Mesothelial cell of epicardium (in vitro differentiated cells): ENCODE measurements at regions not wholly inside any gene's neighbourhood (a gene's known extent, or its start where the extent isn't known, plus 50 kb on each side); places are given as distances from the start of the nearest gene placed in this dataset.

Experiments used
- DNase-seq, 2 experiments: peaks; one replicate each; pipeline ENCODE4 v3.0.0; 2021; ENCODE audit warnings: low spot score in 2 of 2; ENCODE audit not compliant: unreplicated experiment in 2 of 2
- H3K27ac Mint-ChIP-seq: 2 replicates; pipeline ENCODE4 v1.8.0; 2021; ENCODE audit warnings: mixed read lengths
- H3K27me3 Mint-ChIP-seq: 2 replicates; pipeline ENCODE4 v1.8.0; 2021; ENCODE audit warnings: low read depth, mixed read lengths
- H3K36me3 Mint-ChIP-seq: 2 replicates; pipeline ENCODE4 v1.8.0; 2021; ENCODE audit warnings: mixed read lengths
- H3K4me1 Mint-ChIP-seq: 2 replicates; pipeline ENCODE4 v1.8.0; 2021; ENCODE audit warnings: mixed read lengths
- H3K4me3 Mint-ChIP-seq: 2 replicates; pipeline ENCODE4 v1.8.0; 2021; ENCODE audit warnings: mild to moderate bottlenecking, moderate library complexity, mixed read lengths
- H3K9me3 Mint-ChIP-seq: 2 replicates; pipeline ENCODE4 v1.8.0; 2021; ENCODE audit warnings: mixed read lengths
- TF ChIP-seq, protein P1 (sequence below): fragments of 200-600 bp; sonication (generic); IDR thresholded peaks from one replicate; pipeline ENCODE4 v1.5.0; 2021; ENCODE audit warnings: antibody characterized with exemption; ENCODE audit not compliant: unreplicated experiment

GRCh38 chr14:55843718-55844403 lies 263.9 kb downstream of the KTN1 start:
- Mint-ChIP-seq H3K27me3 (peaks cover 2% of the 10 kb centered on the region), H3K27ac (no peak overlapping the region), H3K4me3 (no peak overlapping the region), H3K4me1 (no peaks in the 10 kb centered on the region), H3K36me3 (no peaks in the 10 kb centered on the region), H3K9me3 (peaks cover 2% of the 10 kb centered on the region)
- TF ChIP-seq, protein P1, sequence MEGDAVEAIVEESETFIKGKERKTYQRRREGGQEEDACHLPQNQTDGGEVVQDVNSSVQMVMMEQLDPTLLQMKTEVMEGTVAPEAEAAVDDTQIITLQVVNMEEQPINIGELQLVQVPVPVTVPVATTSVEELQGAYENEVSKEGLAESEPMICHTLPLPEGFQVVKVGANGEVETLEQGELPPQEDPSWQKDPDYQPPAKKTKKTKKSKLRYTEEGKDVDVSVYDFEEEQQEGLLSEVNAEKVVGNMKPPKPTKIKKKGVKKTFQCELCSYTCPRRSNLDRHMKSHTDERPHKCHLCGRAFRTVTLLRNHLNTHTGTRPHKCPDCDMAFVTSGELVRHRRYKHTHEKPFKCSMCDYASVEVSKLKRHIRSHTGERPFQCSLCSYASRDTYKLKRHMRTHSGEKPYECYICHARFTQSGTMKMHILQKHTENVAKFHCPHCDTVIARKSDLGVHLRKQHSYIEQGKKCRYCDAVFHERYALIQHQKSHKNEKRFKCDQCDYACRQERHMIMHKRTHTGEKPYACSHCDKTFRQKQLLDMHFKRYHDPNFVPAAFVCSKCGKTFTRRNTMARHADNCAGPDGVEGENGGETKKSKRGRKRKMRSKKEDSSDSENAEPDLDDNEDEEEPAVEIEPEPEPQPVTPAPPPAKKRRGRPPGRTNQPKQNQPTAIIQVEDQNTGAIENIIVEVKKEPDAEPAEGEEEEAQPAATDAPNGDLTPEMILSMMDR = no peak
- DNase-seq = no peak

DNA sequence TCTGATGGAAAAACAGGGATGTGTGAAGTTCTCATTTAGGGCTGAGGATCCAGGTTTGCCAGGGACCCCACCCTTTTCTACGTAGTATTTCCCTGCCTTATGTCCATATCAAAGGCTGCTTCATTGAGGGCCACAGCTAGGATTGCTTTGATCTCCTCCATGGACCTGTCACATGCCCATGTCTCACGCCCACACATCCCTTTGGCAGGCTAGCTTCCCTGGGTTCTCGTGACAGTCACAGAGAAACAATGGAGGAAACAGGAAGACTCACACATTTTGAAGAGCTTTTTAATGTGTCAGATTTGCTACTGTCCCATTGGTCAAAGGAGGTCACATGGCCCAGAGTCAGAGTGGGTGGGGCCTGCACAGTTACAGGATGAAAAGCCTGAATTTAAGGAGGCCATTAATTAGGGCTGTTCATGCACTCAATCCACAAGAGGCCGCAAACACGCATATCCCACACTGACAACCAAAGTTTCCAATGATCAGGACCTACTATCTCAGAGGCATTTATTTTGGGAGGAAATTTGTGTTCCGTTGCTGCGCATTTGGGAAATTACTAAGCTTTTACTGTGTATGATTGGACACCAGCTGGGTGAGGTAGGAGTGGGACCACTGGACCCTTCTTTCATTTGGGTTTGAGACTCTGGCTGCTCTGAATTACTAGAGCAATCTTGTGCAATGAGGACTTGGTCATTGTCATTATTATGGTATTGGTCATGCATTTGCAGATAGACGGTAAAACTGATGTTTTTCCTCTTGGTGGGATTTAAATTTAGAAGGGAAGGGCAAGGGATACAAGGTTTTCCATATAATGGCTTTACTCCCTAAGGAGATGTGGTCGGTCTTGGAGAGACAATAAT lies 266.2 kb downstream of the KTN1 start:
- no peaks in the 10 kb centered on the region for H3K36me3 Mint-ChIP-seq
- H3K27ac Mint-ChIP-seq = no peak overlapping the region
- no peak for DNase-seq
- TF ChIP-seq, protein P1 = no peak
- no peaks in the 10 kb centered on the region for H3K4me1 Mint-ChIP-seq
- H3K27me3 Mint-ChIP-seq = peaks cover 12% of the 10 kb centered on the region
- no peaks in the 10 kb centered on the region for H3K9me3 Mint-ChIP-seq
- H3K4me3 Mint-ChIP-seq = no peak overlapping the region

DNA sequence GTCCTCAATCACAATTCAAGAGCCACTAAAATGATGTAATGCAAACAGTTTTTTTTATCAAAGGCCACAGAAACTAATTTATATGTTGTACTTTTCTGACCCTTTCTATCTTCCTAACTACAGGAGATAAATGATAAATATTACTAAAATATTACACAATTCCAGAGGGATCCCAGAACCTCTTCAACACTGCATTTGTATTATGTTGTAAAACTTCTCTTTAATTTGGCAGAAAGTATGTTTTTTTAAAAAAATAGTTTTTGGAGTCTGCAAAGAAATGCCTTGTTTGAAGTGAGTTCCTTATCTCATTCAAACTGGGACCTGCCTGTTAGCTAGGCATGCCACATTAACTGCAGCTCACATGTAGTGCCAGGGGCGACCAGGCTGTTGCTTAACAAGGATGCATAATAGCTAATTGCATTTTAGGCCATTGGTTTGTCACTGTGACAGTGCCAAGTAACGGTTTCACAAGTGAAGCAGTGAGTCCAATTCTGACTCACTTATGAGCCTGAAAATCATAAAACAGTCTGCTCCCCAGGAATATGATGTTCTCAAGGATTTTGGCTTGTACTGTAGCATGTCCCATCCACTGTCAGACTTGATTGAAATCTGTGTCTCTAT lies 266.9 kb downstream of the KTN1 start:
- Mint-ChIP-seq H3K27ac (no peak overlapping the region), H3K4me1 (no peaks in the 10 kb centered on the region), H3K36me3 (no peaks in the 10 kb centered on the region), H3K4me3 (no peak overlapping the region), H3K9me3 (no peaks in the 10 kb centered on the region), H3K27me3 (peaks cover 12% of the 10 kb centered on the region)
- TF ChIP-seq, protein P1 = no peak
- no peak for DNase-seq

DNA sequence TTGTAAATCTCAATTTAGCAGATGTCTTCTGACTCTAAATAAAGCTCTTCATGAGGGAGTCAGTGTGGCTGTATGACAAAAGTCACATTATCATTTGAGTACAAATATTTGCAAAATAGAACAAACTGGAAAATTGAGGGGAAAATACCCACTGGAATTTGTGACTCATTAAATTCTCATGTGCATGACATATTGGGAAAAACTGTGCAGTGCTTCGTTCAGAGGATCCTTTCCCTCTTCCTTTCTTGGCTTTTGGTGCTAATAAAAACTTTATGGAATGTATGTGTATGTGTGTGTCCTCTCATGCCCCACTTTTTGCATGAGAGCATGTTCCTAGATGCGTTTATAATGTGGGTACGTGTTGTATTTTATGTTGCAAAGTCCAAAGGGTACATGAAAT lies 267.8 kb downstream of the KTN1 start:
- Mint-ChIP-seq H3K9me3 (no peaks in the 10 kb centered on the region), H3K27ac (no peak overlapping the region), H3K4me3 (no peak overlapping the region), H3K36me3 (no peaks in the 10 kb centered on the region), H3K4me1 (no peaks in the 10 kb centered on the region), H3K27me3 (peaks cover 12% of the 10 kb centered on the region)
- DNase-seq = no peak
- TF ChIP-seq, protein P1 = no peak

- TF ChIP-seq, protein P1 = no peak
- Mint-ChIP-seq H3K27ac (no peak overlapping the region), H3K4me1 (no peaks in the 10 kb centered on the region), H3K4me3 (no peak overlapping the region), H3K9me3 (no peaks in the 10 kb centered on the region), H3K36me3 (no peaks in the 10 kb centered on the region), H3K27me3 (peaks cover 12% of the 10 kb centered on the region)
- no peak for DNase-seq
These were observed 269.0 kb downstream of the KTN1 start for GRCh38 chr14:55848964-55849363.
